GM12892 (cell line): ENCODE measurements at regions not wholly inside any gene's neighbourhood (a gene's known extent, or its start where the extent isn't known, plus 50 kb on each side); places are given as distances from the start of the nearest gene placed in this dataset.

Experiments used
- POLR2A ChIP-seq: IDR thresholded peaks from 2 replicates; pipeline ENCODE4 v1.6.1; 2011; ENCODE audit warnings: low read depth, low read length, control low read depth
- POLR2AphosphoS5 ChIP-seq: IDR thresholded peaks from 2 replicates; pipeline ENCODE4 v1.6.1; 2011; ENCODE audit warnings: low read depth, low read length, control low read depth
- TAF1 ChIP-seq: IDR thresholded peaks from 2 replicates; pipeline ENCODE4 v1.6.1; 2011; ENCODE audit warnings: low read depth, mild to moderate bottlenecking, control low read depth, low read length, borderline replicate concordance

DNA sequence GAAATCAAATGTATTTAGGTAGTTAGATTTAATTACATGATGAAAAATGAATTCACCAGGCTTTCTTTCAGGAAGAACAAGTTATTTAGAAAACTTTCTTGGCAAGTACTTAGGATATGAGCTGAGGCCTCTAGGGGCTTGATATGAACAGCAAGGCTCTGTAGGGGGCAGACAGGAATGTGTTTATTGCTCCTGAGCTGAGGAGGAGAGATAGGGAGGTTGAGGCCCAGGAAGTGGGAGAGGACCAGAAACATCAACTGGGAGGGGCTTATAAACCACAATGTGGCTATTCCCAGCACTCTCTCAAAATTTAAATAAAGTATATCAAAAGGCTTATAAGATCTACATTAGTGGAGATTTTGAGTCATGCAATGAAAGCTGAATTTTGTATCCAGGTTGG is 154.0 kb upstream of the MAF start:
- TF ChIP-seq TAF1 = no peak
- no peak for TF ChIP-seq POLR2A
- no peak for TF ChIP-seq POLR2AphosphoS5
